ENCODE measurements at regions not wholly inside any gene's neighbourhood (a gene's known extent, or its start where the extent isn't known, plus 50 kb on each side); places are given as distances from the start of the nearest gene placed in this dataset.

GRCh38 chr2:151002959-151003600 is 258.6 kb downstream of the RBM43 start:
- Histone ChIP-seq H3K27ac (ENCODE audit: low read depth) (no peak overlapping the region), H3K36me3 (ENCODE audit: insufficient read depth) (no peaks in the 10 kb centered on the region), H3K4me1 (ENCODE audit: insufficient read depth) (no peaks in the 10 kb centered on the region), H3F3A (replicated peaks; ENCODE audit: low read depth) (no peaks in the 10 kb centered on the region), H2AFZ (no peak overlapping the region; the same call in 1 of the 2 replicates), H3K79me2 (replicated peaks; ENCODE audit: insufficient read depth) (no peaks in the 10 kb centered on the region), H3K9me2 (ENCODE audit: insufficient read depth) (0 out of 2 replicates have a peak, but pooled peaks cover 3% of the 10 kb centered on the region), H3K27me3 (ENCODE audit: insufficient read depth) (no peaks in the 10 kb centered on the region), H4K20me1 (replicated peaks; ENCODE audit: insufficient read depth) (no peaks in the 10 kb centered on the region), H3K4me2 (no peak overlapping the region), H3K4me3 (no peak overlapping the region)
- DNase-seq (ENCODE audit: low spot score), result no peak
- H3K4me3 Mint-ChIP-seq, result no peak overlapping the region
- no peaks in the 10 kb centered on the region for H3K9me3 Mint-ChIP-seq
- TF ChIP-seq POLR2AphosphoS5 (IDR thresholded peaks at IDR 0.05; ENCODE audit: low read depth), result no peak
- TF ChIP-seq STAT1 (IDR thresholded peaks at IDR 0.05; ENCODE audit: unreplicated experiment), result no peak
- no peak for TF ChIP-seq ZNF462 (CRISPR knock-in tag; IDR thresholded peaks at IDR 0.05)
- no peak for TF ChIP-seq NANOG (IDR thresholded peaks at IDR 0.05; ENCODE audit: borderline replicate concordance)
- TF ChIP-seq, protein P1, sequence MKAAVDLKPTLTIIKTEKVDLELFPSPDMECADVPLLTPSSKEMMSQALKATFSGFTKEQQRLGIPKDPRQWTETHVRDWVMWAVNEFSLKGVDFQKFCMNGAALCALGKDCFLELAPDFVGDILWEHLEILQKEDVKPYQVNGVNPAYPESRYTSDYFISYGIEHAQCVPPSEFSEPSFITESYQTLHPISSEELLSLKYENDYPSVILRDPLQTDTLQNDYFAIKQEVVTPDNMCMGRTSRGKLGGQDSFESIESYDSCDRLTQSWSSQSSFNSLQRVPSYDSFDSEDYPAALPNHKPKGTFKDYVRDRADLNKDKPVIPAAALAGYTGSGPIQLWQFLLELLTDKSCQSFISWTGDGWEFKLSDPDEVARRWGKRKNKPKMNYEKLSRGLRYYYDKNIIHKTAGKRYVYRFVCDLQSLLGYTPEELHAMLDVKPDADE (IDR thresholded peaks at IDR 0.05), result no peak
- TF ChIP-seq ZNF331 (CRISPR knock-in tag; IDR thresholded peaks at IDR 0.05; ENCODE audit: low read depth), result no peak
- TF ChIP-seq ZNF114 (CRISPR knock-in tag; IDR thresholded peaks at IDR 0.05), result no peak
- no peak for TF ChIP-seq EZH2phosphoT487 (IDR thresholded peaks at IDR 0.05; ENCODE audit: unreplicated experiment)
- TF ChIP-seq CTCF (conservative IDR thresholded peaks at IDR 0.05; ENCODE audit: low read depth in 2 of 2), result no peak
- peaks cover 2% of the 10 kb centered on the region; the same call in 2 of the 3 replicates for H3K4me1 Mint-ChIP-seq
- H3K36me3 Mint-ChIP-seq (ENCODE audit: low read depth), result no peaks in the 10 kb centered on the region
- no peak overlapping the region for H3K27ac Mint-ChIP-seq
- ATAC-seq, result no peak
- H3K27me3 Mint-ChIP-seq (ENCODE audit: insufficient read depth, low read depth, poor library complexity), result no peaks in the 10 kb centered on the region

All from GM23338 (cell line).